A172 (cell line): ENCODE measurements at regions not wholly inside any gene's neighbourhood (a gene's known extent, or its start where the extent isn't known, plus 50 kb on each side); places are given as distances from the start of the nearest gene placed in this dataset.
"Not testable (repeated sequence)": the region's sequence is repeated elsewhere in the genome, so short reads cannot be mapped to it uniquely, and the experiment has no call there.

Experiments used
- DNase-seq: peaks from one replicate; pipeline ENCODE4 v3.0.0-alpha.2; 2015; ENCODE audit warnings: low spot score

DNA sequence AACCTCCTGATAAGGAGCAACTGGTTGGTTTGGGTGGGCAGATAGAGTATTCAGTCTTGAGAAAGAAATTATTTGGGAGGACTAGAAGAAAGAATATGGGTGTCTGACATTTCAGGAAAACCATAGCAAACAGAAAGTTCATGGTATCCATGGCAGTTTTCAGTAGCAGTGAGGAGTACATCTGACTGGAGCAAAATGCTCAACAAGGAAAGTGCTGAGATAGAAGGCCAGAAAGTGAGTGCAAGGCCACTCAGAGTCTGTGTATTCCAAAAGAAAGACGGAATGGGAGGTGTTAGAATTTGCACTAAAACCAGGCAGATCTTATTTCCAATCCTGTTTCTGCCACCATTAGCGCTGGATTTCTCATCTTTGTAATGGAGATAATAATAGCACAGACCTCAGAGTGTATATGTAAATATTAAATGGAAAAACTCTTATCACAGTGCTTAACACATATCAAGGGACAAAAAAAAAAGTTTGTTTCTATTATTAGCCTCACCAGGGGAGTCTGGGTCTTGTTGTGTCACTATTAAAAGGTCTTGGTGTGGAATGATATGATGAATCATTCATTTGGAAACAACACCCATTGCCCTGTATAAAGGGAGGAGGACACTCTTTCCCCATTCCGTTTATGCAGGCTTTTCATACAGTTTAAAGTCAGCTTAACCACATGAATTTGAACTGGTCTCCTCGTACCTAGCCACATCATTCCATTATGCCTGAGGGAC lies 349.8 kb downstream of the IPO8 start:
- DNase-seq = peak; percentile 13

DNA sequence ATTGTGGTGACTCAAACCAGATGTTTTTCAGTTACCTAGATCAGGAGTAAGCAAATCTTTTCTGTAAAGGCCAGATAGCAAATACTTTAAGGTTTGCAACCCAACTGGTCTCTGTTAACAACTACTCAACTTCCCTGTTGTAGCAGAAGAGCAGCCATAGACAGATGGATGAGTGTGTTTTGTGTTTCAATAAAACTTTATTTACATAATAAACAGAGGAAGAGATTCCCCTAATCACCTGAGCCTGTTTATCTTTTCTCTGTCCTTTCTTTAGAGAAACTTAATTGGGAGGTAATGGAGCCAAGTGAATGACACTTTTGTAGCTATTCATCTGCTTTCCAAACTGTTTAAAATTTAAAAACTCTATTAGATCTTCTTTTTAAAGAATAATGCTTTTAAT lies 365.1 kb downstream of the IPO8 start:
- no peak for DNase-seq

DNA sequence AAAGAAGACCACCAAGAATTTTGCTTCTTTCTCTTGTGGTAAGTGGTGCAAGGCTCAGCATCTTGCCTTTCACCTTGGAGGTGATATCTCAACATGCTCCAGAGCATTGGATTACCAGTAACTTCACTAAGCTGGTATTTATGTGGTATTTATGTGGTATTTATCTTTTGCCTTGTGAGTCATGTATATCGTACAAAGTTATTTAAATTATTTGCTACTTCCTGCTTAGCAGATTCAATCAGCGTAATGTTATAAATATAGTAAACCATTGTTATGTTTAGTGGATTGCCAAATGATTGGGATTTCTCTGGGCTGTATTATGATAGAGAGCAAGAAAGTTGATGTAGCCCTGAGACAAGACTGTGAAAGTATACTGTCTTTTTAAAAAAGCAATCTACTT lies 366.4 kb downstream of the IPO8 start:
- DNase-seq = peak; percentile 54

DNA sequence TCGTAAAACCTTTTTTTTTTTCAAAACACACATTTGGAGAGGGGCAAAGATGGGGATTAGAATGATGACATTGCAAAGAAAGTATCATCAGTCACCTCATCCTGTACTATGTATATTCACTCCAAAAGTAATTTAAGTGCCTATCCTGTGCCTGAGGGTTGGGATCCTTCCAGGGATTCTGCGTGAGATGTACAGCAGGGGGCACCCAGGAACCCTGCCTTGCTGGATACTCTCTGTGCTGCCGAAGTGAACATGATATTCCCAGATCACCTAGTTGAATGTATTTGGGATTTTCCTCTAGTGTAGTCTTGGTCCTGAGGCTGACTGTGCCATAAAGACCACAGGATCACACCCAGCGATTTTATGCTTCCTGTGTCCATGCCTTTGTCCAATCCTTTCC lies 372.7 kb downstream of the IPO8 start:
- DNase-seq = no peak

DNA sequence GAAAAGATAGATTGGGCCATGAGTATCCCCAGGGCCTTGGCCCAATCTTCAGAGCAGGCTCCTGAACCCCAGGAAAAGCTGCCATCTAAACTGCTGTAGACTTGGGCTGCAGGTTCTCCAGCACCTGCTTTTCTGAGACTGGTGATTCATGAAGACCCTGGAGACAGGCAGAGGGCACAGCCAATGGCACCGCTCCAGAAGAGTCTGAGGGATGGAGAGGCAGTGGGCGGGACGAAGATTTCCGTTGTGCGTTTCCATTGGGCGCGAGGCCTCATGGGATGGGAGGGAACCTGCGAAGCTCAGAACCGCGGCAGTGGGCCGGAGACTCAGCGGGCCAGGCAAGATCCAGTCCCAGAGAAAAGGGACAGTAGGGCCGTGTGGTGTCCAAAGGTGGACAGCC lies 375.1 kb downstream of the IPO8 start:
- DNase-seq = no peak

DNA sequence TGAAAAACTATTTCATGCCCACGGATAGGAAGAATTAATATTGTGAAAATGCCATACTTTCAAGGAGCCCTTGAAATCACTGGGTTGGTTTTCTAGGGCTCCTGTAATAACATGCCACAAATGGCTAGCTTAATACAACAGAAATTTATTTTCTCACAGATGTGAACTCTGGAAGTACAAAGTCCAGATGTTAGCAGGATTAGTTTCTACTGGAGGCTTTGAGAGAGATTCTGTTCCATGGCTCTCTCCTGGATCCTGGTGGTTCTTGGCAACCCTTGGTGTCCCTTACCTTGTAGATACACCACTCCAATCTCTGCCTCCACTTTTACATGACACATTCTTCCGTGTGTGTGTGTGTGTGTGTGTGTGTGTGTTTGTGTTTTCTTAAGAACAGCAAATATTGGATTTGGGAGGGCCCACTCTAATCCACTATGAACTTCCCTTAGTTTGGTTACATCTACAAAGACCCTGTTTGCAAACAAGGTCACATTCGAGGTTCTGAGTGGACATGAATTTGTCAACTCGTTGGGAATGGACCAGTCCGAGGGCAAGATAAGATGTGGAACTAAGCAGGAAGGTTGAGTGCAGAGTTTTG lies 381.1 kb downstream of the IPO8 start:
- DNase-seq = no peak

DNA sequence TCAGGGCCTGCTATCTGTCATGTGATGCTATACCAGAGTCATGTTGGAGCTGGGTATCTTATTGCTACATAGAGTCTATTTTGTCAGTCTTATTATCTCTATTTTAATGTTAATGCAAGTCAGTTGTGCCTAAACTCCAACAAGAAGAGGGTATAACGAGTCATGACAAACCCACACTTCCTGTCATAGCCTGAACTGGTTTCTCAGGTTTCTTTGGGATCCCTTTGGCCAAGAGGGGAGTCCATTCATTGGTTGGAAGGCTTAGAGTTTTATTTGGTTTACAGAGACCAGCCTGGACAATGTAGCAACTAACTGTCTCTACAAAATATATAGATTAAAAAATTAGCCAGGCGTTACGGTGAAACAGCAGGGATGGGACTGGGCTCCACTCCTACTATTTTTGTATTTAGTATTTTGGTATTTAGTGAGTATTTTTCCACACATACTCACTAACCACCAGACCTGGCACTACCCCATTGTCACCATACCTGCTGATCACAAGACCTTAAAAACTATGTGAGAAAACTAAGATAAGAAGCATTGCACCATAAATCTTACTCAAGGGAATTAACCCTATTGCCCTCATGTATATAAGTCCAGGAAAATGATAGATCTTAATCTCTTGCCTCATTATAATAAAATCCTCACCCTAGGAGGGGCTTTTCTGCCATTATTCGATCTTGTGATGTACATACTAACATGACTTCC lies 387.5 kb downstream of the IPO8 start:
- peak; percentile 32 for DNase-seq

DNA sequence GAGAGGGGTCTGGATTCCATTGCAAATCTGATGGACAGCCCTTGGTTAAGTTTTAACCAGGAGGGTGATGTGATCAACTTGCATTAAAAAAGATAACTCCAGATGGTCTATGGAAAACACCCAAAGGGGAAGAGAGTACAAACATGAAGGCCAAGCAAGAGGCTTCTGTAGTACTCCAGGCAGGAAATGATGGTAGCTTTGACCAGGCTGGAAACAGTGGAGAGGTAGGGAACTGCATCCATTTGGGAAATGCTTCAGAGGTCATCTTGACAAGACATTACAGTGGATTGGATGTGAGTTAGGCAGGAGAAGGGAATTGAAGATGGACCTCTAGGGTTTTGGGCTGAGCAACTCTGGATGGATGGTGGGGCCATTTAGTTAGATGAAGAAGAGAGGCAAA lies 391.1 kb downstream of the IPO8 start:
- DNase-seq = no peak

DNA sequence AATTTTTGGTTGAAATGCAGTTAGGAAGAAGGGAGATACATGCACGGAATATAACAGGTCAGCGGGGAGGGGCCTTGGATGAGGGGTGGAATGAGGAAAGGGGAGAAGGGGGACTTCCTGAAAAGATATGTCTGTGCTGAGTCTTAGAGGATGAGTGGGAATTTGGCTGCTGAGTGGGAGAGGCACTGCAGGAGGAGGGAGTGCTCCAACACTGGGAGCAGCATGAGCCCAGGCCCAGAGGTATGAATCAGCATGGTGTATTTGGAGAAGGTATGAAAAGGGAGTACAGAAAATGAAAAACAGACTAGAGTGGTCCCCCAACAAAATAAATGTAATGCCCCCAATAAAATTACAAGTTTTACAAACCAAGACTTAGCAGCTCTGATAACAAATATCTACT lies 394.4 kb downstream of the IPO8 start:
- DNase-seq = no peak

DNA sequence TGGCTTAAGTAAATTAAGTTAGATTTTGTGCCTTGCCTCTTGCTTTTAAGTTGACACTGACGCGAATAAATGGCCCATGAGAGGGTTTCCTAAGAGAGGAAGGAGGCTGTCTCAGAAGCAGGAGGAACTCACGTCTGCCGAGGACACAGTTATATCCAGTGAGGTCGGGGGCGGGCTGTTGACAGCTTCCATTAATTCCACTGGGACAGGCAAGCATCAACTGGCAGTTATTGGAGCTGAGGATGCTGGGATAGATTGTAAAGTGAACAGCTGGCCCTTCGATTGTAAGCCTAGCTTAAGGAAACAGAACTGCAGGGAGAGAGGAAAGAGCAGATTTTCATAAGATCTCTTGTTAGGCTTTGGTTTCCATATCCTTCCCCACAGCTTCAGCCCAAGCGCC lies 399.2 kb downstream of the IPO8 start:
- DNase-seq = no peak

DNA sequence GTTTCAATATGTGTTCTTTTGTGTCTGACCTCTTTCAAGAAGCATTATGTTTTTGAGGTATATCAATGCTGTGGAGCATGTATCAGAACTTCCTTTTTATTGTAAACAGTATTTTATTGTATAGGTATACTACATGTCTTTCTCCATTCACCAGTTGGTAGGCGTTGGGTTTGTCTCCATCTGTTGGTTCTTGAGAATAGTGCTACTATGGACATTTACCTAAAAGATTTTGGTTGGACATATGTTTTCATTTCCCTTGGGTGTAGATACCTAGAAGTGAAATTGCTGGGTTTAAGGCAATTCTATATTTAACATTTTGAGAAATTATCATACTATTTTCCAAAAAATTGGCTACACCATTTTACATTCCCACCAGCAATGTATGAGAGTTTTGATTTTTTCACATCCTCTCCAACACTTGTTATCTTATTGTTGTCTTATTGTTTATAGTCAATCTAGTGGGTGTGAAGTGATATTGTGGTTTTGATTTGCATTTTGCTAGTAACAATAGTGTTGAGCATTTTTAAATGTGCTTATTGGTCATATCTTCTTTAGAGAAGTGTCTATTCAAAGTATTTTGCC lies 409.2 kb downstream of the IPO8 start:
- peak; percentile 40 for DNase-seq

DNA sequence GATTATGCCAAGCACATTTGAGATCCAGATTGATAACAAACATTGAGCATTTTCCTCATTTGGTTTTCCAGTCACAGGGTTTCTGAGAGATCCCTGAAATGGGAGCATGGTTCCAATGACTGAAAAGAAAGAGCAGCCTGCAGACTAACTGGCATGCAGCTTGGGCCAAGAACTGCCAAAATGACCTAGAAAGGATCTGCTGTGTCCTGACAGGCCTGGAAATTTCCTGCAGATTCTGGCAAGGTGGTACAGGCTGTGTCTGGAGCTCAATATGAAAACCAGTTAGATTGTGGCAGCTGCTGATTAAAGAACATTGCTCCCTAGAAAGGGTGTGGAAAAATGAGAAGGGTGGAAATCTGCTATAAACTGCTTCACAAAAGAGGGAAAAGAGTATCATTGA lies 417.3 kb downstream of the IPO8 start:
- DNase-seq = no peak

DNA sequence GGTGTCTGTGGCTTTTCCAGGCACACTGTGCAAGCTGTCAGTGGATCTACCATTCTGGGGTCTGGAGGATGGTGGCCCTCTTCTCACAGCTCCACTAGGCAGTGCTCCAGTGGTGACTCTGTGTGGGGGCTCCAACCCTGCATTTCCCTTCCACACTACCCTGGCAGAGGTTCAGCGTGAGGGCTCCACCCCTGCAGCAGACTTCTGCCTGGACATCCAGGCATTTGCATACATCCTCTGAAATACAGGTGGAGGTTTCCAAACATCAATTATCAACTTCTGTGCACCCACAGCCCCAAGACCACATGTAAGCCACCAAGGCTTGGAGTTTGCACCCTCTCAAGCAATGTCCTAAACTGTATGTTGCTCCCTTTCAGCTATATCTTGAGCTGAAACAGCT lies 423.2 kb downstream of the IPO8 start:
- DNase-seq = not testable (repeated sequence)

DNA sequence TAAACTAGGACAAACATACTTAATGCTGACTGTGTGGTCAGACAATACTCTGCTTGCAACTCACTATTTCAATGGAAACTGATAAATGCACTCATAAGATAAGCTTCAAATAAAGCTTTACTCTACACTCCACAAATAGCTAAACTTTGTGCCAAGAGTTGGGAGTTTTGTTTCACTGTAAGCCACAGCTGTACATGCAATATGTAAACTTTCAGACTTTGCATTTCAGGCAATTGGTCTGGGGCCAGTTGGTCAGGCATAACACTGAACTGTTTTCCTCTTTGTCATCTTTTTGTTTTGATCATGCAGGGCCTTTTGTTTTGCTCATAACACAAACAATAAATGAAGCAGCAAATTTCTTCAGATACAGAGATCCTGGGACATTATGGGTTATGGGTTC lies 426.2 kb downstream of the IPO8 start:
- no peak for DNase-seq

DNA sequence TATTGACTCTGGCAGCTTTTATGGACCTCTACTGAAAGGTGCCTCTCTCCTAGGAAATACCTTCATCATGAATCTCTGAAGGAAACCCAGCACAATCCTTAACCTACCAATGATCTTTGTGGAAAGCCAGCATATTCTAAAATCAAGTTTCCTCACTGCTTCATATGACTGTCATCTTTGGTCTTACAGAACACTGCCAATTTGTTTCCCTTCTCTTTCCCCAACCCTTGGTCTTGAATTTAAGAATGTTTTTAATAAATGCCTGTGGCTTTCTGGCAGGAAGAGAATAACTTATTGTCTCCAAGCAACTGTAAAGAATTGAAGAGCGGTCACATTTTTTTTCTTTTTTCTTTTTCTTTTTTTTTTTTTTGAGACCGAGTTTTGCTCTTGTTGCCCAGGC lies 427.6 kb downstream of the IPO8 start:
- DNase-seq = no peak

DNA sequence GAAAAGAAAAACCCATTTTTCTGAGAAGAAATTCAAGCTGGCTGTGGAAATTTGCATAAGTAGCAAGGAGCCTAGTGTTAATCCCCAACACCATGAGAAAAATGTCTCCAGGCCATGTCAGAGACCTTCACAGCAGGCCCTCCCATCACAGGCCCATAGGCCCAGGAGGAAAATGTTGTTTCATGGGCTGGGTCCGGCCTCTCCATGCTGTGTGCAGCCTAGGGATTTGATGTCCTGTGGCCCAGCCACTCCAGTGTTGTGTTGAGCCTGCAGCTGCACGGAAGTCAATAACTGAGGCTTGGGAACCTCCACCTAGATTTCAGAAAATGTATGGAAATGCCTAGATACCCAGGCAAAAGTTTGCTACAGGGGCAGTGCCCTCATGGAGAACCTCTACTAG lies 432.2 kb downstream of the IPO8 start:
- no peak for DNase-seq

DNA sequence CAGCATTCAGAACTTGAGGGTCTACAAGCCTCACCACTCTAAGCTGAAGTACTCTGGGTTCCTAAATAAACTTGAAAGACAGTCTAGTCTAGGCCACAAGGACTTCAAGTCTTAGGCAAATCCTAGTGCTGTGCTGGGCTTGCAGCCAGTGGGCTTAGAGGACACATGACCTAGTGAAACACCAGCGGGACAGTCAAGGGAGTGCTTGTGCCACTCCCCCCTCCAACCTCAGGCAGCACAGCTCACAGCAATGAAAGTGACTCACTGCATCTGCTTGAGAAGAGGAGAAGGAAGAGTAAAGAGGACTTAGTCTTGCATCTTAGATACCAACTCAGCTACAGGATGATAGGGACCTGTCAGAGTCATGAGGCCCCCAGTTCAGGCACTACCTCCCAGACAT lies 438.1 kb downstream of the IPO8 start:
- DNase-seq = peak; percentile 22

DNA sequence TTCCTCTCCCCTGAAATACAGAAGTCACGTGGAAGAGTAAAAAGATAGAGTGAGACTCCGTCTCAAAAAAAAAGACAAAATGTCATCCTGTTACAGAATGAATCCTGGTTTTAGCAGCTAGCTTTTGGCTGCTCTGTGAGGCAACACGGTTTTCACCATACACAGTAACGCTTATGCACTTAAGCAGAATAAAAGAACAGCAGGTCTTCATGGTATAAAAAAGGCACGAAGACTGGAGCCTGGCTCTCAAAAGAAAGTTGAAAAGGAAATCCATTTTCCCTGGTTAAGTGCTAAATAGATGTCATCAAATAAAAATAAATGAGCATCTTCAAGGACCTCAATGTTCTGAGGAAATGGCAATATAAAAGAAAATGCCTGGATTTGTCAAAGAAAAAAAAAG lies 444.1 kb downstream of the IPO8 start:
- no peak for DNase-seq

DNA sequence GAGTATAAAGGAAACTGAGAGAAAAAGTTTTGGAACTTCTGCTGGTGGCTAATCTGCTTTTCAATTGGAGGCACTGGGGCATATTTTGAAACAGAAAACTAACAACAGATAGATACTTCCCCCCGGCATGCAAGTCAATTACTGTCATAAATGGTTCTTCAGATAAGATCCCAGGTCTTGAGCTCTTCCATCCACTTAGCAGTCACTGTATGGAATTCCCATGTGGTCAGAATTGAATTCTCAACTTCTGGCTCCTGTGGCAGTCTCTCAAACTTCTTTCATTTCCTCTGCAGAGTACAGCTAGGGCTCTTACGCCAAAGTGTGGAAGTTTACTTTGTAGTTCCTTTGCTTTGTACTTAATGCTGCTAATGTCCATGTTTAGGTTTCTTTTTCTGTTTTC lies 452.2 kb downstream of the IPO8 start:
- DNase-seq = no peak

DNA sequence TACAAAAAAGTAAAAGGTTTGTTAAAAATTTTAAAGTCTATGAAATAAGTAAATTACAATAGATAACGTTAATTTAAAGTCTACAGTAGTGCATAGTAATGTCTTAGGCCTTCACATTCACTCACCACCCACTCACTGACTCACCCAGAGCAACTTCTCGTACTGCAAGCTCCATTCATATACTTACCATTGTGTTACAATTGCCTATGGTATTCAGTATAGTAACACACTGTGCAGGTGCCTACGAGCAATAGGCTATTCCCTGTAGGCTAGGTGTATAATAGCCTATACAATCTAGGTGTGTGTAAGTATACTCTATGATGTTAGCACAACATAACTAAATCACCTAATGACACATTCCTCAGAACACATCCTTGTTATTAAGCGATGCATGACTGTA lies 435.3 kb upstream of the TMTC1 start:
- no peak for DNase-seq

DNA sequence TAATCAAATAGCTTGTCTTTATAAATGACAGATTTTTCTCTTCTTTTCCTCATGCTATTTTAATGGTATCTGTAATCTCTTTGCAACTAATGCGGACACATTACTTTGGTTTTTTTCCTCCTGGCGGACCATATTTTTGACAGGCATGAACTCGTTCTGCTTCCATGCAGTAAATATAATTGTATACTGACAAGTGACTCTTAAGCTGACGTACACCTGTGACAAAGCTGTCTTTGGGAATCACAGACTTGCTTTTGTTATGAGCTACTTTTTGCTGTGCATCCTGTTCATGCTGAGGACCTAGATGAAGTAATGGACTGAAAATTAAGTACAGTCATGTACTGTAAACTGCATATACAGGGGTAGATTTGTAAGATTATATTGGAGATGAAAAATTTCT lies 434.3 kb upstream of the TMTC1 start:
- DNase-seq = no peak

DNA sequence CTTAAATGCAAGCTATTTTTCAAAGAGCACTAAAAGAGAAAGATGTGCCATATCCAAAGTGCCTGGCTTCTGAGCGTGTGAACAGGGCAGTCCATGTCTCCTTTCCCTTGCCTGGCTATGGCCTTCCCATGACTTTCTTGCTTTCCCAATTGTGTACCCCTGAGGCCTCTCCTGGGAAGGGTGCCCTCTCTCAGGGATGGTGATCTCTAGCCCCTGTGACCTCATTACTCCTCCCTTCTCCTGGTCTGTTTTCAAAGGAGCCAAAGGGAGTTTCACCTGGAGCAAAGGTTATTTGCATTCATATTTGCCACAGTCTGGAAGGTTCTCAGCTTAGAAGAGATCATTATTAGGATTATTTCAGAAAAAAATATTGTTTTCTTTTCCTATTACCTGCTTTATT lies 429.4 kb upstream of the TMTC1 start:
- no peak for DNase-seq

DNA sequence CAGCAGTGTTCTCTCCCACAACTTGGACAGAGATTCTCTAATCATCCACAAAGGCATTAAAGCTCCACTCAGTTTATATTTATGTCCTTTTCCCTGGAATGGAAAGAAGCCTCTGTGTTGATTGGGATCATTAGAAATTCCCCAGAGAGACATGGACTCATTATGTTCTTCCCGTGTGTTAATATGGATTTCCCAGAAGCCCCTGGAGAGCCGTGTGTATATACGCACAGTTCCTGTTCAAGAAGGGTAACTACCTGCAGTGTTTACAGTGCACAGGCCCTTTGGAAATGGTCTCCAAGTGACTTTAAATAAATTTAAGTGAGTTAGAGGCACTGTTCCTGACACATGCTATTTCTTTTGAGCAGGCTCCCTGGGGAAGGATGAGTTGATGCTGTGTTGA lies 428.0 kb upstream of the TMTC1 start:
- DNase-seq = no peak
